Kidney (tissue), 13 donors: ENCODE measurements at regions not wholly inside any gene's neighbourhood (a gene's known extent, or its start where the extent isn't known, plus 50 kb on each side); places are given as distances from the start of the nearest gene placed in this dataset.

ENCODE experiments used
- DNase-seq, 5 donors: peaks; one replicate each; pipeline ENCODE4 v3.0.0-alpha.2; 2013 to 2020
- FAIRE-seq: peaks from 2 replicates; lab custom pipeline; 2012; peaks lifted over from hg19 to GRCh38; lab: Jason Lieb, UNC
- H3K27ac ChIP-seq, 2 donors: one replicate each; pipeline ENCODE4 v1.7.0; 2013; ENCODE audit warnings: low read depth in 2 of 2, low read length in 2 of 2, inconsistent platforms in 1 of 2
- H3K27me3 ChIP-seq: one replicate; pipeline ENCODE4 v1.7.1; 2013; ENCODE audit warnings: low read length, inconsistent platforms; ENCODE audit not compliant: control insufficient read depth, insufficient read depth
- H3K36me3 ChIP-seq, 3 donors: one replicate each; pipeline versions ENCODE4 v1.7.0 to v1.7.1; 2013; ENCODE audit warnings: low read length in 3 of 3, control low read depth in 1 of 3, inconsistent platforms in 1 of 3; ENCODE audit not compliant: insufficient read depth in 3 of 3, control insufficient read depth in 2 of 3
- H3K4me1 ChIP-seq, 3 donors: one replicate each; pipeline versions ENCODE4 v1.7.0 to v1.7.1; 2013; ENCODE audit warnings: low read length in 3 of 3, inconsistent platforms in 1 of 3, low read depth in 1 of 3; ENCODE audit not compliant: control insufficient read depth in 2 of 3, insufficient read depth in 2 of 3
- H3K4me3 ChIP-seq, 3 donors: one replicate each; pipeline versions ENCODE4 v1.7.0 to v1.8.1; 2013; ENCODE audit warnings: low read length in 3 of 3, control low read depth in 1 of 3, inconsistent platforms in 1 of 3
- H3K9ac ChIP-seq, 3 donors: one replicate each; pipeline versions ENCODE4 v1.7.0 to v1.7.1; 2013; ENCODE audit warnings: low read length in 3 of 3, control low read depth in 1 of 3, inconsistent platforms in 1 of 3
- H3K9me3 ChIP-seq, 3 donors: one replicate each; pipeline versions ENCODE4 v1.7.0 to v1.7.1; 2013; ENCODE audit warnings: low read length in 3 of 3, control low read depth in 1 of 3, inconsistent platforms in 1 of 3; ENCODE audit not compliant: control insufficient read depth in 2 of 3, insufficient read depth in 1 of 3
- intact Hi-C: fragments of 100-400 bp; cut with DNase I; formaldehyde crosslinking; loops from one replicate; pipeline ENCODE4 v1.11.1; 2022
- TF ChIP-seq, protein P1 (sequence below): IDR thresholded peaks from 3 replicates; pipeline ENCODE4 v1.5.1; 2012; ENCODE audit warnings: mild to moderate bottlenecking, moderate library complexity, borderline replicate concordance; ENCODE audit not compliant: insufficient read depth; ENCODE audit errors: extremely low read depth
- donor health status: control.
- donor health status: control.
- donor health status: control.
- donor health status: control.
- donor health status: control.
- donor health status: DM: yes; HTN: yes; CAD: no.
- donor health status: Normal renal cell carcinoma (clear cell type).

DNA sequence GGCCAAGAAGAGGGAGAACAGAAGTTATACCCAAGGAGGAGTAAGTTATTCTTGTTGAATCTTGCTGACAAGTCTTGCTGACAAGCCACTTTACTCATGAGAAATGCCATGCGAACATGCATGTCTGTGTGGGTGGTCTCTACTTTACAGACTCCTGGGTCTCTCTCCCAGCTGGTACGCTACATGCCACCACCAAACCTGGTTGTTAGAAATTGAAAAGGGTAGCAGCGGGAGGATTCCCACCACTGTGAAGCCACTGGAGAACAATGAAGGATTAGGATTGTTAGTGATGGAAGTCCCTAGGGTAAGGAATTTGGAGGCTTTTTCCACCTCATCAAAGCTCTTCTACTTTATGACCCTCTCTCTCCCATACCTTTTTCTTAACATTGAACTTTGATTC is 53.6 kb upstream of the GABRB2 start:
- Histone ChIP-seq H3K4me1 (no peaks in the 10 kb centered on the region), H3K4me3 (no peak overlapping the region), H3K27me3 (no peaks in the 10 kb centered on the region), H3K9ac (no peak overlapping the region), H3K36me3 (no peaks in the 10 kb centered on the region), H3K27ac (no peak overlapping the region), H3K9me3 (no peaks in the 10 kb centered on the region)
- TF ChIP-seq, protein P1, sequence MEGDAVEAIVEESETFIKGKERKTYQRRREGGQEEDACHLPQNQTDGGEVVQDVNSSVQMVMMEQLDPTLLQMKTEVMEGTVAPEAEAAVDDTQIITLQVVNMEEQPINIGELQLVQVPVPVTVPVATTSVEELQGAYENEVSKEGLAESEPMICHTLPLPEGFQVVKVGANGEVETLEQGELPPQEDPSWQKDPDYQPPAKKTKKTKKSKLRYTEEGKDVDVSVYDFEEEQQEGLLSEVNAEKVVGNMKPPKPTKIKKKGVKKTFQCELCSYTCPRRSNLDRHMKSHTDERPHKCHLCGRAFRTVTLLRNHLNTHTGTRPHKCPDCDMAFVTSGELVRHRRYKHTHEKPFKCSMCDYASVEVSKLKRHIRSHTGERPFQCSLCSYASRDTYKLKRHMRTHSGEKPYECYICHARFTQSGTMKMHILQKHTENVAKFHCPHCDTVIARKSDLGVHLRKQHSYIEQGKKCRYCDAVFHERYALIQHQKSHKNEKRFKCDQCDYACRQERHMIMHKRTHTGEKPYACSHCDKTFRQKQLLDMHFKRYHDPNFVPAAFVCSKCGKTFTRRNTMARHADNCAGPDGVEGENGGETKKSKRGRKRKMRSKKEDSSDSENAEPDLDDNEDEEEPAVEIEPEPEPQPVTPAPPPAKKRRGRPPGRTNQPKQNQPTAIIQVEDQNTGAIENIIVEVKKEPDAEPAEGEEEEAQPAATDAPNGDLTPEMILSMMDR, result no peak
- FAIRE-seq (no peak), DNase-seq (no peak)
- intact Hi-C loops, result no loop called here

DNA sequence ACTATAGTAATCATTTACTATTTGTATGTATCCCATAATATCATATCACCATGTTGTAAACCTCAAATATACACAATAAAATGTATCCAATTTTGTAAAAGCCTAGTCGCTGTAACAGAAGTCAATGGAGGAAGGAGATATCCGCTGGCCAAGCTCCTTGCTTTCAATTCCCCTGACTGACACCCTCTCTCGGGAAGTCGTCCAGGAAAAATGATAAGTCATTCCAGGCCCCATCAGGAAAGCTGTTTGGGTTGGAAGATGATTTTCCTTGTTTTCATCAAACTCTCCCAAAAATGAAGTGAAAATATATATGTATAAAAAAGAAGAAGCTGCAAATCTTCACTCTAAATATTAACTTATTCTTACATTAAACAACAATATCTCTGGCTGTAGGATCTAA is 52.2 kb upstream of the GABRB2 start:
- FAIRE-seq (no peak), DNase-seq (no peak)
- Histone ChIP-seq H3K4me1 (no peaks in the 10 kb centered on the region), H3K27ac (no peak overlapping the region), H3K36me3 (no peaks in the 10 kb centered on the region), H3K9me3 (no peaks in the 10 kb centered on the region), H3K4me3 (no peak overlapping the region), H3K27me3 (no peaks in the 10 kb centered on the region), H3K9ac (no peak overlapping the region)
- intact Hi-C loops, result no loop called here
- TF ChIP-seq, protein P1, result no peak
